ENCODE measurements at regions not wholly inside any gene's neighbourhood (a gene's known extent, or its start where the extent isn't known, plus 50 kb on each side); places are given as distances from the start of the nearest gene placed in this dataset.

DNA sequence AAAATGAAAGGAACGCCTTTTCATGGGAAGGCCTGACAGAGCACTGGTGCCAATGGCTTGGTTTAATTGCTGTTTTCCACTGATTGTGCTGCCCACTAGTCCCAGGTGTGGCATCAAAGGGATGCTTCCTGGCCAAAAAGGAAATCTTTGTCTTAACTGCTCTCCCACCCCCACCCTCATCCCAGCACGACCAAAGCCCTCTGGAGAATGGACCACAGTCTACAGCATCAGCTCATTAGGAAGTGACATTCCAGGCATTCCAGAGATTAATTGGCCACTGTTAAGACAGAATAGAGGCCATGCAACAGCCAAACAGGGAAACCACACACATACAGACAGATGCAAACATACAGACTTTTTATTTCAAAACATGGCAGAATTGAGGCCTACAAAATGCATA is 143.2 kb downstream of the LHFPL1 start:
- no peak overlapping the region for H3K4me3 Mint-ChIP-seq
- peaks cover 26% of the 10 kb centered on the region for H3K4me1 Mint-ChIP-seq
- no peak for TF ChIP-seq POLR2AphosphoS5 (IDR thresholded peaks at IDR 0.05; ENCODE audit: low read depth)
- TF ChIP-seq NANOG (IDR thresholded peaks at IDR 0.05; ENCODE audit: borderline replicate concordance), result peak; percentile 95
- TF ChIP-seq, protein P1, sequence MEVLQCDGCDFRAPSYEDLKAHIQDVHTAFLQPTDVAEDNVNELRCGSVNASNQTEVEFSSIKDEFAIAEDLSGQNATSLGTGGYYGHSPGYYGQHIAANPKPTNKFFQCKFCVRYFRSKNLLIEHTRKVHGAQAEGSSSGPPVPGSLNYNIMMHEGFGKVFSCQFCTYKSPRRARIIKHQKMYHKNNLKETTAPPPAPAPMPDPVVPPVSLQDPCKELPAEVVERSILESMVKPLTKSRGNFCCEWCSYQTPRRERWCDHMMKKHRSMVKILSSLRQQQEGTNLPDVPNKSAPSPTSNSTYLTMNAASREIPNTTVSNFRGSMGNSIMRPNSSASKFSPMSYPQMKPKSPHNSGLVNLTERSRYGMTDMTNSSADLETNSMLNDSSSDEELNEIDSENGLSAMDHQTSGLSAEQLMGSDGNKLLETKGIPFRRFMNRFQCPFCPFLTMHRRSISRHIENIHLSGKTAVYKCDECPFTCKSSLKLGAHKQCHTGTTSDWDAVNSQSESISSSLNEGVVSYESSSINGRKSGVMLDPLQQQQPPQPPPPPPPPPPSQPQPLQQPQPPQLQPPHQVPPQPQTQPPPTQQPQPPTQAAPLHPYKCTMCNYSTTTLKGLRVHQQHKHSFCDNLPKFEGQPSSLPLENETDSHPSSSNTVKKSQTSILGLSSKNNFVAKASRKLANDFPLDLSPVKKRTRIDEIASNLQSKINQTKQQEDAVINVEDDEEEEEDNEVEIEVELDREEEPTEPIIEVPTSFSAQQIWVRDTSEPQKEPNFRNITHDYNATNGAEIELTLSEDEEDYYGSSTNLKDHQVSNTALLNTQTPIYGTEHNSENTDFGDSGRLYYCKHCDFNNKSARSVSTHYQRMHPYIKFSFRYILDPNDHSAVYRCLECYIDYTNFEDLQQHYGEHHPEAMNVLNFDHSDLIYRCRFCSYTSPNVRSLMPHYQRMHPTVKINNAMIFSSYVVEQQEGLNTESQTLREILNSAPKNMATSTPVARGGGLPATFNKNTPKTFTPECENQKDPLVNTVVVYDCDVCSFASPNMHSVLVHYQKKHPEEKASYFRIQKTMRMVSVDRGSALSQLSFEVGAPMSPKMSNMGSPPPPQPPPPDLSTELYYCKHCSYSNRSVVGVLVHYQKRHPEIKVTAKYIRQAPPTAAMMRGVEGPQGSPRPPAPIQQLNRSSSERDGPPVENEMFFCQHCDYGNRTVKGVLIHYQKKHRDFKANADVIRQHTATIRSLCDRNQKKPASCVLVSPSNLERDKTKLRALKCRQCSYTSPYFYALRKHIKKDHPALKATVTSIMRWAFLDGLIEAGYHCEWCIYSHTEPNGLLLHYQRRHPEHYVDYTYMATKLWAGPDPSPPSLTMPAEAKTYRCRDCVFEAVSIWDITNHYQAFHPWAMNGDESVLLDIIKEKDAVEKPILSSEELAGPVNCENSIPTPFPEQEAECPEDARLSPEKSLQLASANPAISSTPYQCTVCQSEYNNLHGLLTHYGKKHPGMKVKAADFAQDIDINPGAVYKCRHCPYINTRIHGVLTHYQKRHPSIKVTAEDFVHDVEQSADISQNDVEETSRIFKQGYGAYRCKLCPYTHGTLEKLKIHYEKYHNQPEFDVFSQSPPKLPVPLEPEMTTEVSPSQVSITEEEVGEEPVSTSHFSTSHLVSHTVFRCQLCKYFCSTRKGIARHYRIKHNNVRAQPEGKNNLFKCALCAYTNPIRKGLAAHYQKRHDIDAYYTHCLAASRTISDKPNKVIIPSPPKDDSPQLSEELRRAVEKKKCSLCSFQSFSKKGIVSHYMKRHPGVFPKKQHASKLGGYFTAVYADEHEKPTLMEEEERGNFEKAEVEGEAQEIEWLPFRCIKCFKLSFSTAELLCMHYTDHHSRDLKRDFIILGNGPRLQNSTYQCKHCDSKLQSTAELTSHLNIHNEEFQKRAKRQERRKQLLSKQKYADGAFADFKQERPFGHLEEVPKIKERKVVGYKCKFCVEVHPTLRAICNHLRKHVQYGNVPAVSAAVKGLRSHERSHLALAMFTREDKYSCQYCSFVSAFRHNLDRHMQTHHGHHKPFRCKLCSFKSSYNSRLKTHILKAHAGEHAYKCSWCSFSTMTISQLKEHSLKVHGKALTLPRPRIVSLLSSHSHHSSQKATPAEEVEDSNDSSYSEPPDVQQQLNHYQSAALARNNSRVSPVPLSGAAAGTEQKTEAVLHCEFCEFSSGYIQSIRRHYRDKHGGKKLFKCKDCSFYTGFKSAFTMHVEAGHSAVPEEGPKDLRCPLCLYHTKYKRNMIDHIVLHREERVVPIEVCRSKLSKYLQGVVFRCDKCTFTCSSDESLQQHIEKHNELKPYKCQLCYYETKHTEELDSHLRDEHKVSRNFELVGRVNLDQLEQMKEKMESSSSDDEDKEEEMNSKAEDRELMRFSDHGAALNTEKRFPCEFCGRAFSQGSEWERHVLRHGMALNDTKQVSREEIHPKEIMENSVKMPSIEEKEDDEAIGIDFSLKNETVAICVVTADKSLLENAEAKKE (CRISPR knock-in tag; IDR thresholded peaks at IDR 0.05), result peak; percentile 50; the same call in 1 of the 2 replicates

DNA sequence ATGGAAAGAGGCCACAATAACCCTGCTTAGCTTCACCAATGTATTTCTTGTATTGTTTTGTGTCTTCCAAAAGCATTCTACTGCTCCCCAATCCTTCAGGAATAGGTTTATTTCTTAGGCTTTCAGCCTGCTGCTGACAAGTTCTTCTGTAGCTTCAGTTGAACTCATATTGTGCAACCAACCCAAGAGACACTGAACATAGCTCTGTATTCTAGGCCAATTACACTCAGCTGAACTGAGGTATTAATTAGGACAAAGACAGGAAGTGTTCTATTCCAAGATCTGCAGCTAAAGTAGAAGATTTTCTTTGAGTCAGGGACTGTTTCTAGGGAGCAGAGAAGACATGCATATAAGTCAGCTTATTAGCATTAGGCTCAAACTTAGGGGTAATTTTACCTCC is 151.8 kb downstream of the LHFPL1 start:
- H3K27ac ChIP-seq (ENCODE audit: low read depth), result no peak overlapping the region
- no peaks in the 10 kb centered on the region for H3F3A ChIP-seq (replicated peaks; ENCODE audit: low read depth)
- H3K4me2 ChIP-seq, result no peak overlapping the region
- H3K4me3 ChIP-seq, result no peak overlapping the region
- Mint-ChIP-seq H3K9me3 (peaks cover 17% of the 10 kb centered on the region), H3K4me1 (0 out of 3 replicates have a peak, but pooled peaks cover 3% of the 10 kb centered on the region), H3K36me3 (ENCODE audit: low read depth) (peaks cover 29% of the 10 kb centered on the region; the same call in 2 of the 3 replicates), H3K27me3 (ENCODE audit: insufficient read depth, low read depth, poor library complexity) (peaks cover 2% of the 10 kb centered on the region), H3K4me3 (no peak overlapping the region), H3K27ac (no peak overlapping the region)
- H2AFZ ChIP-seq, result no peak overlapping the region
- no peaks in the 10 kb centered on the region for H3K4me1 ChIP-seq (ENCODE audit: insufficient read depth)
- H4K20me1 ChIP-seq (replicated peaks; ENCODE audit: insufficient read depth), result no peaks in the 10 kb centered on the region
- ATAC-seq (no peak), DNase-seq (ENCODE audit: low spot score) (no peak)
- no peaks in the 10 kb centered on the region for H3K27me3 ChIP-seq (ENCODE audit: insufficient read depth)
- no peaks in the 10 kb centered on the region for H3K79me2 ChIP-seq (replicated peaks; ENCODE audit: insufficient read depth)
- no peaks in the 10 kb centered on the region for H3K36me3 ChIP-seq (ENCODE audit: insufficient read depth)
- H3K9me2 ChIP-seq (ENCODE audit: insufficient read depth), result no peaks in the 10 kb centered on the region; the same call in 1 of the 2 replicates
- TF ChIP-seq EZH2 (IDR thresholded peaks at IDR 0.05; ENCODE audit: low read depth, unreplicated experiment) (no peak), JUNB (IDR thresholded peaks at IDR 0.05; ENCODE audit: unreplicated experiment) (no peak), POLR2AphosphoS5 (IDR thresholded peaks at IDR 0.05; ENCODE audit: low read depth) (no peak)
- TF ChIP-seq, protein P1 (CRISPR knock-in tag; IDR thresholded peaks at IDR 0.05), result no peak

More for the DNA sequence above, 143.2 kb downstream of the LHFPL1 start:
- no peak overlapping the region; the same call in 1 of the 2 replicates for H3K4me2 ChIP-seq
- H3K79me2 ChIP-seq (replicated peaks; ENCODE audit: insufficient read depth), result 0 out of 2 replicates have a peak, but pooled peaks cover 2% of the 10 kb centered on the region
- ATAC-seq (peak; percentile 99), DNase-seq (ENCODE audit: low spot score) (peak; percentile 80)
- no peaks in the 10 kb centered on the region for H3K27me3 ChIP-seq (ENCODE audit: insufficient read depth)
- 0 out of 2 replicates have a peak, but pooled peaks cover 3% of the 10 kb centered on the region for H3K9me2 ChIP-seq (ENCODE audit: insufficient read depth)
- peak overlapping the region; percentile 99 for H3K27ac ChIP-seq (ENCODE audit: low read depth)
- H3K27me3 Mint-ChIP-seq (ENCODE audit: insufficient read depth, low read depth, poor library complexity), result peaks cover 4% of the 10 kb centered on the region
- H4K20me1 ChIP-seq (replicated peaks; ENCODE audit: insufficient read depth), result no peaks in the 10 kb centered on the region
- peaks cover 10% of the 10 kb centered on the region for H3K4me1 ChIP-seq (ENCODE audit: insufficient read depth)
- H2AFZ ChIP-seq, result no peak overlapping the region
- H3K9me3 Mint-ChIP-seq, result peaks cover 7% of the 10 kb centered on the region; the same call in 2 of the 3 replicates
- H3K4me3 ChIP-seq, result no peak overlapping the region
- peaks cover 16% of the 10 kb centered on the region; the same call in 2 of the 3 replicates for H3K36me3 Mint-ChIP-seq (ENCODE audit: low read depth)
- H3K36me3 ChIP-seq (ENCODE audit: insufficient read depth), result no peaks in the 10 kb centered on the region
- H3K27ac Mint-ChIP-seq, result 0 out of 2 replicates have a peak overlapping the region, but pooled peaks have one; percentile 82
- H3F3A ChIP-seq (replicated peaks; ENCODE audit: low read depth), result no peaks in the 10 kb centered on the region
